ENCODE measurements at regions not wholly inside any gene's neighbourhood (a gene's known extent, or its start where the extent isn't known, plus 50 kb on each side); places are given as distances from the start of the nearest gene placed in this dataset.

GRCh38 chr2:136242687-136243277 is 124.8 kb upstream of the CXCR4 start:
- TF ChIP-seq CTCF (IDR thresholded peaks at IDR 0.05) (no peak), POLR2A (IDR thresholded peaks at IDR 0.05) (no peak), EP300 (IDR thresholded peaks at IDR 0.05) (no peak)

Data from tibial nerve (tissue), 4 donors.